ENCODE measurements at regions not wholly inside any gene's neighbourhood (a gene's known extent, or its start where the extent isn't known, plus 50 kb on each side); places are given as distances from the start of the nearest gene placed in this dataset.

DNA sequence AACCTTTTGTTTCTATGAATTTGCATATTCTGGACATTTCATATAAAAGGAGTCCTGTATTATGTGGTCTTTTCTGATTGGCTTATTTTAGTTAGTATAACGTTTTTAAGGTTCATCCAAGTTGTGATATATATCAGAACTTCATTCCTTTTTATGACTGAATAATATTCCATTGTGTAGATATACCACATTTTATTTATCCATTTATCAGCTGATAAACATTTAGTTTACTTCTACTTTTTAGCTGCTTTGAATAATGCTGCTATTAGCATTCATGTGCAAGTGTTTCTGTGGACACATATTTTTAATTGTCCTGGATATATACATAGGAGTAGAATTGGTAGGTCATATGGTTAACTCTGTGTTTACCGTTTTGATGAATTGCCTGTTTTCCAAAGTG lies 498.5 kb upstream of the ADAMTS9 start:
- Mint-ChIP-seq H3K27me3 (peaks cover 51% of the 10 kb centered on the region), H3K9me3 (peaks cover 22% of the 10 kb centered on the region), H3K27ac (no peak overlapping the region), H3K36me3 (no peaks in the 10 kb centered on the region), H3K4me1 (ENCODE audit: unreplicated experiment) (no peaks in the 10 kb centered on the region), H3K4me3 (no peak overlapping the region)
- TF ChIP-seq, protein P1, sequence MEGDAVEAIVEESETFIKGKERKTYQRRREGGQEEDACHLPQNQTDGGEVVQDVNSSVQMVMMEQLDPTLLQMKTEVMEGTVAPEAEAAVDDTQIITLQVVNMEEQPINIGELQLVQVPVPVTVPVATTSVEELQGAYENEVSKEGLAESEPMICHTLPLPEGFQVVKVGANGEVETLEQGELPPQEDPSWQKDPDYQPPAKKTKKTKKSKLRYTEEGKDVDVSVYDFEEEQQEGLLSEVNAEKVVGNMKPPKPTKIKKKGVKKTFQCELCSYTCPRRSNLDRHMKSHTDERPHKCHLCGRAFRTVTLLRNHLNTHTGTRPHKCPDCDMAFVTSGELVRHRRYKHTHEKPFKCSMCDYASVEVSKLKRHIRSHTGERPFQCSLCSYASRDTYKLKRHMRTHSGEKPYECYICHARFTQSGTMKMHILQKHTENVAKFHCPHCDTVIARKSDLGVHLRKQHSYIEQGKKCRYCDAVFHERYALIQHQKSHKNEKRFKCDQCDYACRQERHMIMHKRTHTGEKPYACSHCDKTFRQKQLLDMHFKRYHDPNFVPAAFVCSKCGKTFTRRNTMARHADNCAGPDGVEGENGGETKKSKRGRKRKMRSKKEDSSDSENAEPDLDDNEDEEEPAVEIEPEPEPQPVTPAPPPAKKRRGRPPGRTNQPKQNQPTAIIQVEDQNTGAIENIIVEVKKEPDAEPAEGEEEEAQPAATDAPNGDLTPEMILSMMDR (conservative IDR thresholded peaks at IDR 0.05) = no peak
- no peak for DNase-seq (ENCODE audit: extremely low spot score, unreplicated experiment)

DNA sequence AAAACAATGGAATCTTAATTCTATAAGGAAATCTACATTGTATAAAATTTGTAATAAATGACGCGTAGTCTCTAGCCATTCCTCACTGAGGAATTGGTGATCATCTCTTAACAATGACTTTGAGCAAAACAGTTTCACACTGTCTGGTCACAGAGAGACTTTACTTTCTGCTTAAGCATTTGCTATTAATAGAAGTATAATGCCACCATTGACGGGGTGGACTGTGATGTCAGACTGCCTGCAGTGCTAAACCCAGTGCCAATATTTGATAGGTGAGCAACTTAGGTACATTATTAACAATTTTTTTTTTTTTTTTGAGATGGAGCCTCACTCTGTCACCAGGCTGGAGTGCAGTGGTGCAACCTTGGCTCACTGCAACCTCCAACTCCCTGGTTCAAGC lies 494.9 kb upstream of the ADAMTS9 start:
- Mint-ChIP-seq H3K27ac (no peak overlapping the region), H3K4me1 (ENCODE audit: unreplicated experiment) (no peaks in the 10 kb centered on the region), H3K36me3 (no peaks in the 10 kb centered on the region), H3K27me3 (peaks cover 33% of the 10 kb centered on the region), H3K9me3 (peaks cover 5% of the 10 kb centered on the region), H3K4me3 (no peak overlapping the region)
- DNase-seq (ENCODE audit: extremely low spot score, unreplicated experiment) = no peak
- TF ChIP-seq, protein P1 (conservative IDR thresholded peaks at IDR 0.05) = no peak

DNA sequence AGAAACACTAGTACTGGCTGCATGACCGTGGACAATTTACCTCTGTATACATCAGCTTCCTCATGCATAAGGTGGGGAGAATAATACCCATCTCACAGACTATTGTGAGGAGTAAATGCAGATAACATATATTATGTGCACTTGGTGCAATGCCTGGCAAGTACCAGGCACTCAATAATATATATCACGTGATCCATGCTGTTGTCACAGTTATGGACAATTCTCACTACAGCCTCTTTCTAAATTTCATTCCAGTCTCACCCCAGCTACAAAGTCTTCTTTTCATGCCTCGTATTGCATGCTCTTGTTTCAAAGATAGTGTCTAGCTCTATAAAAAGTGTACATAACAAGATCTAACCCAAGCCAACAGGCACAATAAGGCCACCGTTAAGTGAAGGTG lies 494.3 kb upstream of the ADAMTS9 start:
- DNase-seq (ENCODE audit: extremely low spot score, unreplicated experiment) = no peak
- TF ChIP-seq, protein P1 (conservative IDR thresholded peaks at IDR 0.05) = no peak
- Mint-ChIP-seq H3K27ac (no peak overlapping the region), H3K4me3 (no peak overlapping the region), H3K36me3 (no peaks in the 10 kb centered on the region), H3K27me3 (peaks cover 31% of the 10 kb centered on the region), H3K4me1 (ENCODE audit: unreplicated experiment) (no peaks in the 10 kb centered on the region), H3K9me3 (peaks cover 4% of the 10 kb centered on the region)

DNA sequence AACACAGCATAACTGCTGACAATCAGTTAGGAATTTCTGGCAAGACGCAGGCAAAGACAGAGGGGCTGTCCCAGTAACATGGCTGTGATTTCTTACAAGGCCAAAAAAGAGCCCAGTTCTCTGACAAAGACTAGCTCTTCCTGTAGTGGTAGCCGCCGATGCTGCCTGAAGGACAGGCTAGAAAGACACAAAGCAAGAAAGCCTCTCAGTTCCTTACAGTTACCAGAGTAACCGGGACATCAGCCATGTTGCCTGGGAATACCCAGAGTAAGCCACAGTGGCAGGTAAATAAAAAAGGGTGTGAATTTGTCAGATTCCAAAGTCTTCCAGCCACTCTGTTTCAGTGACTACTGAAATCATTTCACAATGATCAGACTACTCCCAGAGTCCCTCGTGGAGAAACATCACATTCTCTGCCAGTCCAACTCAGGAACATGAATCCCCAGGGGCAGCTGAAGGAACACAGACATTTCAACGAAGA lies 493.6 kb upstream of the ADAMTS9 start:
- TF ChIP-seq, protein P1 (conservative IDR thresholded peaks at IDR 0.05) = no peak
- no peak for DNase-seq (ENCODE audit: extremely low spot score, unreplicated experiment)
- Mint-ChIP-seq H3K4me1 (ENCODE audit: unreplicated experiment) (no peaks in the 10 kb centered on the region), H3K36me3 (no peaks in the 10 kb centered on the region), H3K4me3 (no peak overlapping the region), H3K9me3 (no peaks in the 10 kb centered on the region), H3K27me3 (peaks cover 27% of the 10 kb centered on the region), H3K27ac (no peak overlapping the region)

DNA sequence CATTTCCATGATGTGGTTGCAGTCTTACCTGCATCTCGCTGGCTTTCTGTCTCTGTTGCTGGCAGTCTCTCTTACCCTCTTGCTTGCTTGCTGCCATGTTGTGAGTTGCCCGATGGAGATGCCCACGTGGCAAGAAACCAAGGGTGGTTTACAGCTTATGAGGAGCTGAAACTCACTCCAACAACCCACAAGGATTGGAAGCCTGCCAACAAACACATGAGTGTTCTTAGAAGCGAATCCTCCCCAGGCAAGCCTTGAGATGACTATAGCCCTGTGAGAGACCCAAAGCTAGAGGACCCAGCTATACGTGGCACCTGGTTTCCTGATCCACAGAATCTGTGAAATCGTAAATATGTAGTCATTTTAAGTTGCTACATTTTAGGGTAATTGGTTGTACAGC lies 490.9 kb upstream of the ADAMTS9 start:
- H3K27ac Mint-ChIP-seq = no peak overlapping the region

More for the DNA sequence above, 490.9 kb upstream of the ADAMTS9 start:
- TF ChIP-seq, protein P1 (conservative IDR thresholded peaks at IDR 0.05) = no peak
- Mint-ChIP-seq H3K4me3 (no peak overlapping the region), H3K27me3 (peaks cover 13% of the 10 kb centered on the region), H3K4me1 (ENCODE audit: unreplicated experiment) (no peaks in the 10 kb centered on the region), H3K36me3 (no peaks in the 10 kb centered on the region), H3K9me3 (peaks cover 6% of the 10 kb centered on the region)
- DNase-seq (ENCODE audit: extremely low spot score, unreplicated experiment) = no peak
